ENCODE measurements at regions not wholly inside any gene's neighbourhood (a gene's known extent, or its start where the extent isn't known, plus 50 kb on each side); places are given as distances from the start of the nearest gene placed in this dataset.
"Not testable (repeated sequence)": the region's sequence is repeated elsewhere in the genome, so short reads cannot be mapped to it uniquely, and the experiment has no call there.

- intact Hi-C loops (cut with micrococcal nuclease); H3K36me3 ChIP-seq; H3K27ac ChIP-seq (replicated peaks); H3K4me3 ChIP-seq; H3K9me3 ChIP-seq (replicated peaks); H3K27me3 ChIP-seq (ENCODE audit: low read depth); DNase-seq; H3K4me1 ChIP-seq: not testable (repeated sequence)
Measured at GRCh38 chr17:22044706-22045246, 352.5 kb downstream of the KCNJ18 start.

GRCh38 chr17:22047521-22047920 lies 355.2 kb downstream of the KCNJ18 start:
- H3K27me3 ChIP-seq (ENCODE audit: low read depth); DNase-seq; intact Hi-C loops (cut with micrococcal nuclease); H3K36me3 ChIP-seq; H3K4me3 ChIP-seq; H3K4me1 ChIP-seq; H3K9me3 ChIP-seq (replicated peaks); H3K27ac ChIP-seq (replicated peaks): not testable (repeated sequence)

DNA sequence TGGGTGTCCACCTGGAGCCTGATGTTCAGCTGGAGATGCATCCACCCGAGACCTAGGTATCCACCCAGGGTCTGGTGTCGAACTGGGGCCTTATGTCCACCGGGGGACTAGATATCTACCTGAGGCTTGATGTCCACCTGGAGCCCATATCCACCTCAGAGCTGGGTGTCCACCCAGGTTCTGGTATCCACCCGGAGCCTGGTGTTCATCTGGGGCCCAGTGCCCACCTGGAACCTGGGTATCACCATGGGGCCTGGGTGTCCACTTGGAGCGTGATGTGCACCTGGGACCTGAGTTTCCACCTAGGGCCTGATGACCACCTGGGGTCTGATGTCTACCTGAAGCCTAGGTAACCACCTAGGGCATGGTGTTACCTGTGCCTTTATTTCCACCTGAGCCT lies 355.9 kb downstream of the KCNJ18 start:
- H3K27me3 ChIP-seq (ENCODE audit: low read depth); DNase-seq; H3K9me3 ChIP-seq (replicated peaks); H3K4me3 ChIP-seq; H3K36me3 ChIP-seq; H3K4me1 ChIP-seq; intact Hi-C loops (cut with micrococcal nuclease); H3K27ac ChIP-seq (replicated peaks): not testable (repeated sequence)

GRCh38 chr17:22050766-22051165 lies 358.4 kb downstream of the KCNJ18 start:
- H3K4me3 ChIP-seq; DNase-seq; intact Hi-C loops (cut with micrococcal nuclease); H3K27ac ChIP-seq (replicated peaks); H3K27me3 ChIP-seq (ENCODE audit: low read depth); H3K36me3 ChIP-seq; H3K9me3 ChIP-seq (replicated peaks); H3K4me1 ChIP-seq: not testable (repeated sequence)

DNA sequence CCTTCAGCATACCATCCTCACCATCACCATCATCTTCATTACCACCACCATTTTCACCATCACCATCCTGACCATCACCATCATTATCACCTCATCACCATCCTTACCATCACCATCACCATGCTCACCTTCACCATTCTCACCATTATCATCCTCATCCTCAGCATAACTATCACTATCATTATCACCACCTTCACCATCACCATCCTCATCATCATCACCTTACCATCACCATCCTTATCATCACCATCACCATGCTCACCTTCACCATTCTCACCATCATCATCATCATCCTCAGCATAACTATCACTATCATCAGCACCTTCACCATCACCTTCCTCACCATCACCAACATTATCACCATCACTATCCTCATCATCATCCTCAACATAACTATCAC lies 360.4 kb downstream of the KCNJ18 start:
- DNase-seq; H3K4me1 ChIP-seq; intact Hi-C loops (cut with micrococcal nuclease); H3K9me3 ChIP-seq (replicated peaks); H3K4me3 ChIP-seq; H3K27ac ChIP-seq (replicated peaks); H3K27me3 ChIP-seq (ENCODE audit: low read depth); H3K36me3 ChIP-seq: not testable (repeated sequence)

- H3K36me3 ChIP-seq; intact Hi-C loops (cut with micrococcal nuclease); H3K4me1 ChIP-seq; DNase-seq; H3K27me3 ChIP-seq (ENCODE audit: low read depth); H3K4me3 ChIP-seq; H3K9me3 ChIP-seq (replicated peaks); H3K27ac ChIP-seq (replicated peaks): not testable (repeated sequence)
Measured at GRCh38 chr17:22056566-22056965, 364.2 kb downstream of the KCNJ18 start.

GRCh38 chr17:22075918-22076317 lies 383.6 kb downstream of the KCNJ18 start:
- H3K27ac ChIP-seq (replicated peaks); H3K4me1 ChIP-seq; H3K4me3 ChIP-seq; intact Hi-C loops (cut with micrococcal nuclease); H3K9me3 ChIP-seq (replicated peaks); H3K36me3 ChIP-seq; DNase-seq; H3K27me3 ChIP-seq (ENCODE audit: low read depth): not testable (repeated sequence)

DNA sequence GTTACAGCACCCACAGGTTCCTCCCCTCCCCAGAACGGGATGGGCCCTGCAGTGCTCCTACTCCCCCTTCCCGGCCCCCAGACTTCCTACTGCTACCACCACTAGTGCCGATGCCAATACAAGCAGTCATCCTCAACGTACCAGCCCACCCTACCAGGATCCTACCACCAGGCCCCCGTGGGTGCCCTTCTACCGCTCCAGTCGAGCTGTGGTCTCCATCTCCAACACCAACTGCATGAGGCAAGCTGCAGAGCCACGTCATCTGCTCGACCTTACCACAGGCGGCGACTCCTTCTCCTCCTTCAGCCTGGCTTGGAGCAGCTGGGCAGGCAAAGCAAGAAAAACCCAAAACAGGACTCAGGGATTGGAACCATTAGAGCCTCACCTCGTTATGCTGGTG lies 396.3 kb downstream of the KCNJ18 start:
- H3K4me3 ChIP-seq; H3K27me3 ChIP-seq (ENCODE audit: low read depth); H3K36me3 ChIP-seq; DNase-seq; H3K4me1 ChIP-seq; H3K9me3 ChIP-seq (replicated peaks); intact Hi-C loops (cut with micrococcal nuclease); H3K27ac ChIP-seq (replicated peaks): not testable (repeated sequence)

DNA sequence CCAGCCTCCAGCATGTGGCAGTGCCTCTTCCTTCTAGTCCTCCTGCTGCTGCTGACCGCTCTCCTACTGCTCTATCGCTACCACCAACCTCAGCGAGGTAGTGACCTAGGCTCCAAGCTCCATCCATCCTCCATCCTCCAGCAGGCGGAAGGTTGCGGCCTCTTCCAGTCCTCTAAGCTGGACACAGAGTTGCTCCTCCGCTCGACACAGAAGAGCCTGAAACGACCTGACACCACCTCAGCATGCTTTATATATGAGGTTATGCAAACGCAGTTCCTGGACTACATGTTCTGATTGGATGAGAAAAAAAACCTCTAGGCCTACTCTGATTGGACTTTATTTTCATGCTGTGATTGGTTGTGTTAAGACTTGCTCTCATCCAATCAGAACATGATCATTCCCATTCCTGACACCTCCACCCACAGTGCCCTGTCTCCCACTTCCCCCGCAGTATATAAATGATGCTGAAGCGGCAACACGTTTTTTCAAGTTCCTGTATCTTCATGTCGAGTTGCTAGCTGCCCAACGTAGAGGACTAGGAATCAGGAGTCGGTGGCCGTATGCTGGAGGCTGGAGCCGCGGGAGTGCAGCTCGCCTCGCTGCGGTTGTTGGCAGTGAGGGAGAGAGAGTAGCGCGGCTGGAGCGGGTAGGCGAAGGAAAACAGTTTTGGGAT lies 398.1 kb downstream of the KCNJ18 start:
- DNase-seq, result no peak
- Histone ChIP-seq H3K27ac (replicated peaks) (no peak overlapping the region), H3K4me1 (no peaks in the 10 kb centered on the region), H3K36me3 (no peaks in the 10 kb centered on the region), H3K27me3 (ENCODE audit: low read depth) (no peaks in the 10 kb centered on the region), H3K4me3 (no peak overlapping the region), H3K9me3 (replicated peaks) (no peaks in the 10 kb centered on the region)
- intact Hi-C loops (cut with micrococcal nuclease), result no loop called here
- TF ChIP-seq CTCF (IDR thresholded peaks at IDR 0.05; ENCODE audit: borderline replicate concordance), result no peak

GRCh38 chr17:22091041-22091679 lies 398.8 kb downstream of the KCNJ18 start:
- H3K27ac ChIP-seq (replicated peaks); H3K4me3 ChIP-seq; H3K27me3 ChIP-seq (ENCODE audit: low read depth); H3K9me3 ChIP-seq (replicated peaks); intact Hi-C loops (cut with micrococcal nuclease); H3K4me1 ChIP-seq; DNase-seq; H3K36me3 ChIP-seq: not testable (repeated sequence)

DNA sequence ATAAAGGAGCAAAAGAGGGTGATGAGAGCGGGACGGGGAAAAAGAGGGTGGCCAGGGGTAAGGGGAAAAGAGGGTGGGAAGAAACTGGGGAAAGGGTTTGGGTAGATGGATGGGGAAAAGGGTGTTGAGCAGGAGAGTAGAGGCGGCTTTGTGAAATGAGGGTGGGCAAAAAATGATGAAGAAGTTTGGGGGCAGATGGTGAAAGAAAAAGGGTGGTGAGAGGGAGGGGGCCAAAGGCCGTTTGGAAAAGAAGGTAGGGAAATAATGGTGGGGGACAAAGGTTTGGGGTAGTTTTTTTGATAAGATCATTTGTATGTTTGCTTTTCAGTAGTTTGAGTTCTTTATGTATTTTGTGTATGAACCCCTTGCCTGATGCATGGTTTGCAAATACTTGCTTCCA lies 399.5 kb downstream of the KCNJ18 start:
- H3K27me3 ChIP-seq (ENCODE audit: low read depth); intact Hi-C loops (cut with micrococcal nuclease); DNase-seq; H3K27ac ChIP-seq (replicated peaks); H3K4me1 ChIP-seq; H3K4me3 ChIP-seq; H3K36me3 ChIP-seq; H3K9me3 ChIP-seq (replicated peaks): not testable (repeated sequence)

DNA sequence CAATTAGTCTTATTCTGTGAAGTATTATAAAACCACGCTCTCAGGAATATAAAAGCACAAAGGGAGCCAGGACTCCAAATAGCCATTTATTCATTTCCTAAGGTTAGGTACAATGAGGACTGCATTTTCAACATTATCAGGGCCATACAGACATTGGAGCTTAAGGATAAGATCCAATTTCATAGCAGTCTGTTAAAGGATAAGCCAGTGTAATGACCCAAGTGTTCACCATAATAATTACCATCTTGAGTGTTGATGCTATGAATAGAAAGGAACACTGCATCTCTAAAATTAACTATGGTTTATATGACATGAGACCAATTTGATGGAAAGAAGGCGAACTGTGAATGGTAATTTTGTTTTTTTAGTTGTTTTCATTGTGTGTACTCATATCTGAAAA lies 403.1 kb downstream of the KCNJ18 start:
- intact Hi-C loops (cut with micrococcal nuclease); H3K27me3 ChIP-seq (ENCODE audit: low read depth); H3K27ac ChIP-seq (replicated peaks); H3K4me1 ChIP-seq; H3K9me3 ChIP-seq (replicated peaks); H3K4me3 ChIP-seq; H3K36me3 ChIP-seq; DNase-seq: not testable (repeated sequence)

- intact Hi-C loops (cut with micrococcal nuclease); H3K9me3 ChIP-seq (replicated peaks); H3K36me3 ChIP-seq: not testable (repeated sequence)
Measured at GRCh38 chr17:22099633-22100032, 407.3 kb downstream of the KCNJ18 start.

More at GRCh38 chr17:22099633-22100032, 407.3 kb downstream of the KCNJ18 start:
- not testable (repeated sequence) for H3K4me3 ChIP-seq; H3K4me1 ChIP-seq; DNase-seq; H3K27me3 ChIP-seq (ENCODE audit: low read depth); H3K27ac ChIP-seq (replicated peaks)
